Liver (tissue), 8 donors: ENCODE measurements at regions not wholly inside any gene's neighbourhood (a gene's known extent, or its start where the extent isn't known, plus 50 kb on each side); places are given as distances from the start of the nearest gene placed in this dataset.

Experiments used
- DNase-seq: peaks from one replicate; pipeline ENCODE4 v3.0.0-alpha.2; 2017; ENCODE audit warnings: low spot score
- H3K27ac ChIP-seq, 2 donors: one replicate each; pipeline ENCODE4 v1.7.0; 2013; ENCODE audit warnings: inconsistent platforms in 2 of 2, low read length in 2 of 2, control low read depth in 1 of 2, low read depth in 1 of 2, mild to moderate bottlenecking in 1 of 2
- H3K27me3 ChIP-seq, 4 donors: one replicate each; pipeline versions ENCODE4 v1.6.1 to v1.7.0; 2013; ENCODE audit warnings: low read length in 3 of 4, inconsistent platforms in 1 of 4, mild to moderate bottlenecking in 1 of 4, moderate library complexity in 1 of 4; ENCODE audit not compliant: control insufficient read depth in 4 of 4, insufficient read depth in 4 of 4
- H3K36me3 ChIP-seq, 4 donors: one replicate each; pipeline versions ENCODE4 v1.6.1 to v1.7.0; 2013; ENCODE audit warnings: low read length in 3 of 4, mild to moderate bottlenecking in 3 of 4, low read depth in 1 of 4, moderate library complexity in 1 of 4; ENCODE audit not compliant: control insufficient read depth in 4 of 4, insufficient read depth in 3 of 4
- H3K4me1 ChIP-seq, 4 donors: one replicate each; pipeline versions ENCODE4 v1.6.1 to v1.7.0; 2013; ENCODE audit warnings: low read length in 3 of 4, mild to moderate bottlenecking in 3 of 4, moderate library complexity in 1 of 4; ENCODE audit not compliant: control insufficient read depth in 4 of 4, insufficient read depth in 4 of 4
- H3K4me3 ChIP-seq, 3 donors: one replicate each; pipeline versions ENCODE4 v1.6.1 to v1.7.0; 2013; ENCODE audit warnings: low read length in 3 of 3, control low read depth in 1 of 3, low read depth in 1 of 3, mild to moderate bottlenecking in 1 of 3
- H3K9ac ChIP-seq, 2 donors: one replicate each; pipeline ENCODE4 v1.7.0; 2013; ENCODE audit warnings: low read length in 2 of 2, mild to moderate bottlenecking in 2 of 2, moderate library complexity in 2 of 2, control low read depth in 1 of 2, low read depth in 1 of 2
- H3K9me3 ChIP-seq, 4 donors: one replicate each; pipeline versions ENCODE4 v1.6.1 to v1.7.0; 2013; ENCODE audit warnings: low read length in 3 of 4; ENCODE audit not compliant: control insufficient read depth in 4 of 4
- EGR1 ChIP-seq, 2 donors: IDR thresholded peaks; 2 replicates each; pipeline ENCODE4 v1.6.1; 2016 to 2018; ENCODE audit warnings: antibody characterized with exemption in 2 of 2, low read depth in 2 of 2
- FOXA1 ChIP-seq: IDR thresholded peaks from 2 replicates; pipeline ENCODE4 v1.6.1; 2016; ENCODE audit warnings: antibody characterized with exemption
- FOXA2 ChIP-seq: IDR thresholded peaks from 2 replicates; pipeline ENCODE4 v1.6.1; 2016; ENCODE audit warnings: antibody characterized with exemption
- GABPA ChIP-seq, 2 donors: IDR thresholded peaks in 1 of 2; conservative IDR thresholded peaks in 1 of 2; 2 replicates each; pipeline ENCODE4 v1.6.1; 2016; ENCODE audit warnings: antibody characterized with exemption in 2 of 2, mild to moderate bottlenecking in 1 of 2, moderate library complexity in 1 of 2
- HNF4A ChIP-seq, 2 donors: conservative IDR thresholded peaks; 2 replicates each; pipeline ENCODE4 v1.6.1; 2016; ENCODE audit warnings: antibody characterized with exemption in 2 of 2, mild to moderate bottlenecking in 2 of 2
- HNF4G ChIP-seq: IDR thresholded peaks from 2 replicates; pipeline ENCODE4 v1.6.1; 2016; ENCODE audit warnings: antibody characterized with exemption
- JUND ChIP-seq, 2 donors: IDR thresholded peaks; 2 replicates each; pipeline ENCODE4 v1.6.1; 2016; ENCODE audit warnings: antibody characterized with exemption in 2 of 2
- NR2F2 ChIP-seq: IDR thresholded peaks from 2 replicates; pipeline ENCODE4 v1.6.1; 2016; ENCODE audit warnings: antibody characterized with exemption
- RXRA ChIP-seq, 2 donors: IDR thresholded peaks; 2 replicates each; pipeline ENCODE4 v1.6.1; 2017 to 2018; ENCODE audit warnings: antibody characterized with exemption in 2 of 2, mild to moderate bottlenecking in 1 of 2
- TAF1 ChIP-seq: conservative IDR thresholded peaks from 2 replicates; pipeline ENCODE4 v1.6.1; 2016; ENCODE audit warnings: antibody characterized with exemption, mild to moderate bottlenecking
- YY1 ChIP-seq: IDR thresholded peaks from 2 replicates; pipeline ENCODE4 v1.6.1; 2016; ENCODE audit warnings: antibody characterized with exemption, mild to moderate bottlenecking
- WGBS: extraction: QIAGEN DNeasy Blood & Tissue Kit; methylation state at CpG from one replicate; pipeline ENCODE4 v1.1.7; 2013; 5-methylcytosine and 5-hydroxymethylcytosine counted together
- TF ChIP-seq, protein P1 (sequence below): IDR thresholded peaks from 2 replicates; pipeline ENCODE4 v1.6.1; 2016; ENCODE audit warnings: antibody characterized with exemption, mild to moderate bottlenecking
- TF ChIP-seq, protein P2 (sequence below): IDR thresholded peaks from 2 replicates; pipeline ENCODE4 v1.6.1; 2016; ENCODE audit warnings: antibody characterized with exemption
- TF ChIP-seq, protein P3 (sequence below): fragments of 150-350 bp; IDR thresholded peaks from 2 replicates; pipeline ENCODE4 v1.5.1; 2017; ENCODE audit warnings: improper control_type of control experiment, low read depth, low read length; ENCODE audit not compliant: missing input control
- TF ChIP-seq, protein P4 (sequence below): IDR thresholded peaks from 2 replicates; pipeline ENCODE4 v1.6.1; 2016; ENCODE audit warnings: antibody characterized with exemption
- TF ChIP-seq, protein P5 (sequence below): IDR thresholded peaks from 2 replicates; pipeline ENCODE4 v1.6.1; 2016; ENCODE audit warnings: antibody characterized with exemption
- donor health status: healthy.
- donor health status: healthy.
- donor health status: healthy.
- donor health status: healthy.
- donor health status: healthy.

DNA sequence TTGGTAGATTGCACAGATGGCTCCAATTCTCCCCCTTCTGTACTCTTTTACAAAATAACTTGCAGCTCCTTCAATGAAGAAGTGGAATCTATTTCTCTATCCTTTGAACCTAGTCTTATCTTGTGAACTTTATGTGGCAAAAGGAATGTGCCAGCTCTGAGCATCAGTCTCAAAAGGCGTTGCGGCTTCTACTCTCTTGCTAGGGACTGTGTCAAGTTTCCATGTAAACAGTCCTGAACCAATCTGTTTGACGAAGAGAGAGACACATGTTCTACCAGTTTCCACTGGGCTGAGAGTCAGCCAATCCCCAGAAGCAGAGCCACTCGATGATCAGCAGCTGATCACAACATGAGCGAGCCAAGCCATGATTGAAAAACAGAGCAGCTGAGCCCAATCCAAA, 439.7 kb upstream of the SETBP1 start:
- Histone ChIP-seq H3K9ac (no peak overlapping the region), H3K27me3 (peaks cover 0 to 2% (median 0%) of the 10 kb centered on the region in 4 donors), H3K27ac (no peak overlapping the region), H3K9me3 (no peaks in the 10 kb centered on the region), H3K4me1 (no peaks in the 10 kb centered on the region), H3K4me3 (no peak overlapping the region), H3K36me3 (no peaks in the 10 kb centered on the region)
- no peak for TF ChIP-seq TAF1
- TF ChIP-seq, protein P1, sequence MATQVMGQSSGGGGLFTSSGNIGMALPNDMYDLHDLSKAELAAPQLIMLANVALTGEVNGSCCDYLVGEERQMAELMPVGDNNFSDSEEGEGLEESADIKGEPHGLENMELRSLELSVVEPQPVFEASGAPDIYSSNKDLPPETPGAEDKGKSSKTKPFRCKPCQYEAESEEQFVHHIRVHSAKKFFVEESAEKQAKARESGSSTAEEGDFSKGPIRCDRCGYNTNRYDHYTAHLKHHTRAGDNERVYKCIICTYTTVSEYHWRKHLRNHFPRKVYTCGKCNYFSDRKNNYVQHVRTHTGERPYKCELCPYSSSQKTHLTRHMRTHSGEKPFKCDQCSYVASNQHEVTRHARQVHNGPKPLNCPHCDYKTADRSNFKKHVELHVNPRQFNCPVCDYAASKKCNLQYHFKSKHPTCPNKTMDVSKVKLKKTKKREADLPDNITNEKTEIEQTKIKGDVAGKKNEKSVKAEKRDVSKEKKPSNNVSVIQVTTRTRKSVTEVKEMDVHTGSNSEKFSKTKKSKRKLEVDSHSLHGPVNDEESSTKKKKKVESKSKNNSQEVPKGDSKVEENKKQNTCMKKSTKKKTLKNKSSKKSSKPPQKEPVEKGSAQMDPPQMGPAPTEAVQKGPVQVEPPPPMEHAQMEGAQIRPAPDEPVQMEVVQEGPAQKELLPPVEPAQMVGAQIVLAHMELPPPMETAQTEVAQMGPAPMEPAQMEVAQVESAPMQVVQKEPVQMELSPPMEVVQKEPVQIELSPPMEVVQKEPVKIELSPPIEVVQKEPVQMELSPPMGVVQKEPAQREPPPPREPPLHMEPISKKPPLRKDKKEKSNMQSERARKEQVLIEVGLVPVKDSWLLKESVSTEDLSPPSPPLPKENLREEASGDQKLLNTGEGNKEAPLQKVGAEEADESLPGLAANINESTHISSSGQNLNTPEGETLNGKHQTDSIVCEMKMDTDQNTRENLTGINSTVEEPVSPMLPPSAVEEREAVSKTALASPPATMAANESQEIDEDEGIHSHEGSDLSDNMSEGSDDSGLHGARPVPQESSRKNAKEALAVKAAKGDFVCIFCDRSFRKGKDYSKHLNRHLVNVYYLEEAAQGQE = no peak
- TF ChIP-seq FOXA1 = no peak
- no peak for TF ChIP-seq EGR1 (IDR thresholded peaks at IDR 0.05; ENCODE audit: low read depth in 2 of 2)
- no peak for TF ChIP-seq GABPA (IDR thresholded peaks at IDR 0.05 in 1 of 2, conservative IDR thresholded peaks at IDR 0.05 in 1 of 2)
- TF ChIP-seq, protein P2, sequence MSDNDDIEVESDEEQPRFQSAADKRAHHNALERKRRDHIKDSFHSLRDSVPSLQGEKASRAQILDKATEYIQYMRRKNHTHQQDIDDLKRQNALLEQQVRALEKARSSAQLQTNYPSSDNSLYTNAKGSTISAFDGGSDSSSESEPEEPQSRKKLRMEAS = no peak
- no peak for TF ChIP-seq HNF4G
- no peak for TF ChIP-seq HNF4A (conservative IDR thresholded peaks at IDR 0.05)
- TF ChIP-seq RXRA (IDR thresholded peaks at IDR 0.05) = no peak
- TF ChIP-seq JUND (IDR thresholded peaks at IDR 0.05) = no peak
- no peak for TF ChIP-seq FOXA2
- no peak for TF ChIP-seq YY1
- 57% methylated on average over 5 of the region's 5 CpGs for WGBS
- no peak for DNase-seq

DNA sequence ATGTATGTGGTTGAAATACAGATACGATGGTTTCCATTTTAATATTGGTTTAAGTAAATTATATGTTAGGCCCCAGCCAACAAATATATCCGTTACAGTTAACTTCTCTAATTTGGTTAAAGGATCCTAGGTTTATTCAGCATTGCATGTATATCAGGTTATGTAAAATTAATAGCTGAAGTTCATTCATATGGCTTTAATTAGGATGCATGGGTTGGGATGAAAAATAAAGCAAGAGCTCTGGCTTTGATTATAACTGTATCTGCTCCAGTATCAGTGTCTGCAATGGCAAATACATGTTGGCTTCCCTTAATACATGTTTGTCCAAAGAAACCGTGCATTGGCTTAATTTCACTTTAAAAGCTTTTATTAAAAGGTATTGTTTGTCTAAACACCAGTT, 435.7 kb upstream of the SETBP1 start:
- no peak for DNase-seq
- WGBS = 69% methylated on average over 3 of the region's 3 CpGs
- Histone ChIP-seq H3K27ac (no peak overlapping the region), H3K27me3 (peaks cover 0 to 2% (median 0%) of the 10 kb centered on the region in 4 donors), H3K9ac (no peak overlapping the region), H3K4me1 (no peaks in the 10 kb centered on the region), H3K36me3 (no peaks in the 10 kb centered on the region), H3K4me3 (no peak overlapping the region), H3K9me3 (no peaks in the 10 kb centered on the region)
- TF ChIP-seq EGR1 (IDR thresholded peaks at IDR 0.05; ENCODE audit: low read depth in 2 of 2) = no peak
- TF ChIP-seq JUND (IDR thresholded peaks at IDR 0.05) = no peak
- no peak for TF ChIP-seq RXRA (IDR thresholded peaks at IDR 0.05)
- TF ChIP-seq GABPA (IDR thresholded peaks at IDR 0.05 in 1 of 2, conservative IDR thresholded peaks at IDR 0.05 in 1 of 2) = no peak
- TF ChIP-seq, protein P1 = no peak
- TF ChIP-seq, protein P3, sequence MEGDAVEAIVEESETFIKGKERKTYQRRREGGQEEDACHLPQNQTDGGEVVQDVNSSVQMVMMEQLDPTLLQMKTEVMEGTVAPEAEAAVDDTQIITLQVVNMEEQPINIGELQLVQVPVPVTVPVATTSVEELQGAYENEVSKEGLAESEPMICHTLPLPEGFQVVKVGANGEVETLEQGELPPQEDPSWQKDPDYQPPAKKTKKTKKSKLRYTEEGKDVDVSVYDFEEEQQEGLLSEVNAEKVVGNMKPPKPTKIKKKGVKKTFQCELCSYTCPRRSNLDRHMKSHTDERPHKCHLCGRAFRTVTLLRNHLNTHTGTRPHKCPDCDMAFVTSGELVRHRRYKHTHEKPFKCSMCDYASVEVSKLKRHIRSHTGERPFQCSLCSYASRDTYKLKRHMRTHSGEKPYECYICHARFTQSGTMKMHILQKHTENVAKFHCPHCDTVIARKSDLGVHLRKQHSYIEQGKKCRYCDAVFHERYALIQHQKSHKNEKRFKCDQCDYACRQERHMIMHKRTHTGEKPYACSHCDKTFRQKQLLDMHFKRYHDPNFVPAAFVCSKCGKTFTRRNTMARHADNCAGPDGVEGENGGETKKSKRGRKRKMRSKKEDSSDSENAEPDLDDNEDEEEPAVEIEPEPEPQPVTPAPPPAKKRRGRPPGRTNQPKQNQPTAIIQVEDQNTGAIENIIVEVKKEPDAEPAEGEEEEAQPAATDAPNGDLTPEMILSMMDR = no peak
- no peak for TF ChIP-seq HNF4A (conservative IDR thresholded peaks at IDR 0.05)
- TF ChIP-seq FOXA1 = no peak
- TF ChIP-seq NR2F2 = no peak
- no peak for TF ChIP-seq FOXA2
- TF ChIP-seq, protein P4, sequence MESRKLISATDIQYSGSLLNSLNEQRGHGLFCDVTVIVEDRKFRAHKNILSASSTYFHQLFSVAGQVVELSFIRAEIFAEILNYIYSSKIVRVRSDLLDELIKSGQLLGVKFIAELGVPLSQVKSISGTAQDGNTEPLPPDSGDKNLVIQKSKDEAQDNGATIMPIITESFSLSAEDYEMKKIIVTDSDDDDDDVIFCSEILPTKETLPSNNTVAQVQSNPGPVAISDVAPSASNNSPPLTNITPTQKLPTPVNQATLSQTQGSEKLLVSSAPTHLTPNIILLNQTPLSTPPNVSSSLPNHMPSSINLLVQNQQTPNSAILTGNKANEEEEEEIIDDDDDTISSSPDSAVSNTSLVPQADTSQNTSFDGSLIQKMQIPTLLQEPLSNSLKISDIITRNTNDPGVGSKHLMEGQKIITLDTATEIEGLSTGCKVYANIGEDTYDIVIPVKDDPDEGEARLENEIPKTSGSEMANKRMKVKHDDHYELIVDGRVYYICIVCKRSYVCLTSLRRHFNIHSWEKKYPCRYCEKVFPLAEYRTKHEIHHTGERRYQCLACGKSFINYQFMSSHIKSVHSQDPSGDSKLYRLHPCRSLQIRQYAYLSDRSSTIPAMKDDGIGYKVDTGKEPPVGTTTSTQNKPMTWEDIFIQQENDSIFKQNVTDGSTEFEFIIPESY = no peak
- TF ChIP-seq YY1 = no peak
- TF ChIP-seq, protein P5, sequence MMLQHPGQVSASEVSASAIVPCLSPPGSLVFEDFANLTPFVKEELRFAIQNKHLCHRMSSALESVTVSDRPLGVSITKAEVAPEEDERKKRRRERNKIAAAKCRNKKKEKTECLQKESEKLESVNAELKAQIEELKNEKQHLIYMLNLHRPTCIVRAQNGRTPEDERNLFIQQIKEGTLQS = no peak
